Stimulated activated CD4-positive, alpha-beta T cell treated with anti-CD3 and anti-CD28 coated beads, Interleukin-2, amount 100 ng/mL, for 4 hours (primary cell): ENCODE measurements at regions not wholly inside any gene's neighbourhood (a gene's known extent, or its start where the extent isn't known, plus 50 kb on each side); places are given as distances from the start of the nearest gene placed in this dataset.
"Not testable (repeated sequence)": the region's sequence is repeated elsewhere in the genome, so short reads cannot be mapped to it uniquely, and the experiment has no call there.

Experiments
- DNase-seq: peaks from one replicate; pipeline ENCODE4 v3.0.0-alpha.2; 2020; ENCODE audit warnings: low read depth

- DNase-seq: no peak
Measured at GRCh38 chr18:67007085-67007484, 403.2 kb upstream of the CDH19 start.

DNA sequence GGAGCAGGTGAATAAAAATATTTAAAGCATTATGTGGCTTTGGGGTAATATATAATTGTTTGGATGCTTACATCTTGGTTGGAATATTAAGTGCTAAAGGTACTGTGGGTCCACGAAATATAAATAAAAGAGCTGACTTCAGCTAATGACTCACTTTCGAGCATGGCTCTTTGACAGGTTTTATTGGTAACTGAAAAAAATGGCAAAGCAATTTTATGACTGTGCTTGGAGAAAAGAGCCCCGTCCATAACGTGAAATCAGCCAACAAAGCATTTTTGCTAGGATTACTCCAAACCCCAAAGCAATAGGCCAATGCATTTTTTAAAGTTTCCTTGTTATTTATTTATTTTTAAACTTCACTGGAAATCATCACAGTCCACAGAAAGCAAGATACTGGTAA, 397.2 kb upstream of the CDH19 start:
- DNase-seq: no peak

- no peak for DNase-seq
Measured at GRCh38 chr18:66999003-66999402, 395.1 kb upstream of the CDH19 start.

- no peak for DNase-seq
Measured at GRCh38 chr18:66995270-66995669, 391.4 kb upstream of the CDH19 start.

DNA sequence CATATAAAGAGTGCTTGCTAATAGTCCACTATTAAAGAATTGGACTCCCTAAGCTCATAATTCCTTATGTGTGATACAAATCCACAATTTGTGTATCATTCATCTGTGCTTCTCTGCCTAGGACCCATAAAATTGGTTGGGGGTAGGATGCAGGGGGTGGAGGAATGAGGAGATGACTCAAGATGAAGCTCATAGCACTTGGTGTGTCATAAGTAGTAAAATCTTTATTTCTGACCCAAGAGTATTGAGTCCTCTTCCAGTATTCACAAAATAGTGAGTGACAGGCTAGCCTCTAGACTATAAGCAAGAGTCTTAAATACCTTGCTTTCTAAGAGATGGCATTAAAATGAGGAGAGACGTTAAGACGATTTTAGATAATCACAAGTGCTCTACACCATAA, 390.9 kb upstream of the CDH19 start:
- DNase-seq: no peak

GRCh38 chr18:66993492-66993891, 389.6 kb upstream of the CDH19 start:
- DNase-seq: no peak

DNA sequence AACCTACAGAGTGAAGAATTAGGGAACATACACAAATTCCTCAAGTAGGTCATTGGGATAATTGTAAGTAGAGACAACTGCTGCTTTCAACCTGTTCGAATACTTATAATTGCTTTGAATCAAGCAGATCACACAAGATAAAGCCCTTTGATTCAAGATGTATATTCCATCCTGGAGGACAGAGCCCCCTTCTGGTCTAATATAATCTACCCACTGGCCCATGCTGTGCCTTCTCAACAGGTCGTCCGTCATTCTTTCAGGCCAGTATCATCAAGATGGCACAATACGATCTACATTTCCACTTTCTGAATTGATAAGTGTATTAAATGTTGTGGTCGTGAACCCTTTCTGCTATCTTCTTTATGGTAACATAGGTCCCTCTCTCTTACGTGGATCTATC, 387.0 kb upstream of the CDH19 start:
- no peak for DNase-seq

DNA sequence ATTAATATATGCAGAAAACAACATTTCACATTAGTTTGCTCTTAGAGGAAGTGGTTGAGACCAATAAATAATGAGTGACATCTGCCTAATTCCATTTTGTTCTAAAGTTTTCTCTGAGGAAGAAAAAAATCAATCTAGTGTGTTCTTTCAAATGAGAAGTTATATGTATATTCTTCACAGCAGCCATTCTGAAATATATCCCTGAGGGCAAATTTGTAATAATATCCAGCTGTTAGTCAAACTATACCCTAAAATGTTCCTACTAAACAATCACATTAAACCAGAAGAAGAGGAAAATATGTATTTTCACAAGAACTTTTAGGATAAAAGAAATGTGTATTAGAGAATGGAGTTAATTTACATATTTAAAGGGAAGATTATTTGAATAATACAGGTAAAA, 375.1 kb upstream of the CDH19 start:
- DNase-seq: no peak

- DNase-seq: no peak
Measured at GRCh38 chr18:66972681-66973080, 368.8 kb upstream of the CDH19 start.

GRCh38 chr18:66971960-66972359, 368.1 kb upstream of the CDH19 start:
- no peak for DNase-seq

GRCh38 chr18:66966171-66966570, 362.3 kb upstream of the CDH19 start:
- no peak for DNase-seq

GRCh38 chr18:66958309-66958708, 354.4 kb upstream of the CDH19 start:
- DNase-seq: no peak

DNA sequence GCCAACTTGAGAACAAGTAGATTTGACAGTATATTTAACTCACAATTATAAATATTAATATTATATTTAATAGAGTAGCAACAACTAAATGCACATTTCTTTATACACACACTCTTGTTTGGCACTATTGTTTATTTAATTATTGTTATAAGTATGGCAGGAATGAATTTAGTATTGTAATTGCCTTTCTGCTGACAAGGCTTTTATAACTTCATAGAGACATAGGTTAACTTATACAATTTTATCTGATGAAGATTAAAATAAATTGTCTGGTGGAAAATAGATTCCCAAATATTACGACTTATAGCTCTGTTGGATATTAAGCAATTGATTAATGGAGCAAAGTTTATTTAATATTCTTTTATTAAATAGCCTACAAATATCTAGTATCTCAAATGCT, 347.9 kb upstream of the CDH19 start:
- no peak for DNase-seq

DNA sequence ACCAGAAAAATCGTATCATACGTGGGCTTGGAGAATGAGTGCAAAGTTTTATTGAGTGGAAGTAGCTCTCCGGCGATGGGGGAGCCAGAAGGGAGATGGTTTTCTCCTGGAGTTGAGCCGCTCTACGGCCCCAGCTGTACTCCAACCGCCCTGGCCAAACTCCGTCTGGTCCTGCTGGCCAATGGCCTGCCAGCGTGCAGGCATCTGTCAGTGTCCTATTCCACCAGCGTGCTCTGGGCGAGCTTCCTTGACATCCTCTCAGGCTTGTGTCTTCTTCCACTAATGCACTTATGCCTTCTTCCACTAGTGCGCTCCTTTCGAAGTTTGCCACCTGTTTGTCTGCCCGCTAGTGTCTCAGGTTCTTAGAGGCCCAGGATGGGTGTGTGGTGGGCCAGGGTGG, 345.5 kb upstream of the CDH19 start:
- no peak for DNase-seq

GRCh38 chr18:66937546-66937945, 333.7 kb upstream of the CDH19 start:
- no peak for DNase-seq

- no peak for DNase-seq
Measured at GRCh38 chr18:66931010-66931409, 327.1 kb upstream of the CDH19 start.

- DNase-seq: no peak
Measured at GRCh38 chr18:66916834-66917233, 312.9 kb upstream of the CDH19 start.

DNA sequence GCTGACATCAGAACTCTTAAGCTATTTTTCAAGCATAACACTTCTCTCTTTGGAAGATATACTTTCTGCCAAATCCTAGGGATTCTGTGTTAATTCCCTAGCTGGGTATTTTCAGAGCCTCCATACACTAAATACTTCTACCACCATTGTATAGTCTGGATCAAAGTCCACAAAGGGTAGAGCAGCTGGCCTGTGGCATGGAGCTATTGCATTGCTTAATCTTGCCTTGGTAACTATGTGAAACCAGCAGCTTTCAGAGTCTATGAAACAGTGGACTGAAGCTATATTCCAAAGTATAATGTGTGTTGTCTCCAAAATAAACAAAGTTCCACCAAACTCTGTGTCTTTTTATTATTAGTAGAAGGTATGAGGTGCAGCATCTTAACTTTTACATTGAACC, 296.9 kb upstream of the CDH19 start:
- no peak for DNase-seq

- DNase-seq: no peak
Measured at GRCh38 chr18:66895631-66896030, 291.7 kb upstream of the CDH19 start.

GRCh38 chr18:66894851-66895250, 291.0 kb upstream of the CDH19 start:
- no peak for DNase-seq

GRCh38 chr18:66892388-66892787, 288.5 kb upstream of the CDH19 start:
- DNase-seq: not testable (repeated sequence)

- no peak for DNase-seq
Measured at GRCh38 chr18:66874812-66875474, 271.1 kb upstream of the CDH19 start.

DNA sequence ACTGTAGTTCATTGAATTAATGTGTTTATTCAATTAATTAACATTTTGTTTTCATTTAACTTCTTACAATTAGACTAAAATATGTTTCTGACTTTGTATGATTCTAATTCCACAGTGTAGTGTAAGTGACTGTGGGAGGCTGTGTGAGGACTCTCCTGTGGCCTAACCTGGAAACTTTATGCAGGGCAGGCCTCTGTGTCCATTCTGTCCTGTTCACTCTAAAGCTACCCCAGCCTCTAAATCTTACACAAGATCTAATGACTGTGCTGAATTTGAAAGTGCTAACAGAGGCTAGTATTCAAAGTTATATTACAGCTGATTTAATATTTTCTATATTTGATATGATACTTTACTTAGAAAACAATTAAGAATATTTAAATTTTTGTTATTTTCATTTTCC, 270.5 kb upstream of the CDH19 start:
- DNase-seq: no peak

GRCh38 chr18:66873899-66874298, 270.0 kb upstream of the CDH19 start:
- no peak for DNase-seq

- no peak for DNase-seq
Measured at GRCh38 chr18:66872277-66872676, 268.4 kb upstream of the CDH19 start.
